ENCODE measurements at regions not wholly inside any gene's neighbourhood (a gene's known extent, or its start where the extent isn't known, plus 50 kb on each side); places are given as distances from the start of the nearest gene placed in this dataset.

DNA sequence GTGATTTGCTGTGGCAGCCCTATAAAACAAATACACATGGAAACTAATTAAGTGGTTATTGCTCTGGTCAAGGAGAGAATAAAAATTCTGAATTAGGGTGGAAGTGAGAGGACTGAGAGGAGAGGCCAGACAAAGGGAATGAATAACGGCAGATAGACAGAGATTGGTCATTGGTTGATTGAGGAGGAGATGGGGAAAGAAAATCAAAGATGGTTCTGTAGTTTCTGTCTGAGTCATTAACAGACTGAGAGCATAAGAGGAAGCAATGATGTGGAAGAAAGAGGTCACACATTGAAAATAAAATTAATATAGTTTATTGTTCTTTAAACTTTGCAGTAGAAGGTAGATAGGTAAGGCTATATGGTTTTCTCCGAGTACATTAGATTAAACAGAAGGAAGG is 469.8 kb downstream of the ACTL7B start:
- no peak for TF ChIP-seq ZNF318 (CRISPR knock-in tag; IDR thresholded peaks at IDR 0.05)
- no peak for TF ChIP-seq ZNF788 (CRISPR knock-in tag; IDR thresholded peaks at IDR 0.05; ENCODE audit: borderline replicate concordance)
- TF ChIP-seq GABPA (IDR thresholded peaks at IDR 0.05; ENCODE audit: low read depth, low read length), result no peak
- TF ChIP-seq GABPA (CRISPR knock-in tag; IDR thresholded peaks at IDR 0.05; ENCODE audit: low read depth), result no peak
- no peak for TF ChIP-seq FIP1L1 (IDR thresholded peaks at IDR 0.05; ENCODE audit: borderline replicate concordance, insufficient read depth, low read depth, low read length)
- TF ChIP-seq ZFP1 (CRISPR knock-in tag; IDR thresholded peaks at IDR 0.05), result no peak
- TF ChIP-seq, protein P1, sequence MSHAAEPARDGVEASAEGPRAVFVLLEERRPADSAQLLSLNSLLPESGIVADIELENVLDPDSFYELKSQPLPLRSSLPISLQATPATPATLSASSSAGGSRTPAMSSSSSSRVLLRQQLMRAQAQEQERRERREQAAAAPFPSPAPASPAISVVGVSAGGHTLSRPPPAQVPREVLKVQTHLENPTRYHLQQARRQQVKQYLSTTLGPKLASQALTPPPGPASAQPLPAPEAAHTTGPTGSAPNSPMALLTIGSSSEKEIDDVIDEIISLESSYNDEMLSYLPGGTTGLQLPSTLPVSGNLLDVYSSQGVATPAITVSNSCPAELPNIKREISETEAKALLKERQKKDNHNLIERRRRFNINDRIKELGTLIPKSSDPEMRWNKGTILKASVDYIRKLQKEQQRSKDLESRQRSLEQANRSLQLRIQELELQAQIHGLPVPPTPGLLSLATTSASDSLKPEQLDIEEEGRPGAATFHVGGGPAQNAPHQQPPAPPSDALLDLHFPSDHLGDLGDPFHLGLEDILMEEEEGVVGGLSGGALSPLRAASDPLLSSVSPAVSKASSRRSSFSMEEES (CRISPR knock-in tag; IDR thresholded peaks at IDR 0.05), result no peak
- TF ChIP-seq ZFP36L2 (CRISPR knock-in tag; IDR thresholded peaks at IDR 0.05), result no peak

Measured in HepG2 (cell line).